ACC112 (cell line): ENCODE measurements at regions not wholly inside any gene's neighbourhood (a gene's known extent, or its start where the extent isn't known, plus 50 kb on each side); places are given as distances from the start of the nearest gene placed in this dataset.

Experiments used
- H2AFZ ChIP-seq: fragments of 200-600 bp; sonication (generic); one replicate; pipeline ENCODE4 v1.6.0; 2017; ENCODE audit warnings: antibody characterized with exemption, low read length; ENCODE audit not compliant: unreplicated experiment
- H3K27ac ChIP-seq: fragments of 200-600 bp; sonication (generic); 2 replicates; pipeline ENCODE4 v1.5.1; 2014; ENCODE audit warnings: low read depth, mild to moderate bottlenecking, antibody characterized with exemption, low read length, moderate library complexity
- H3K27me3 ChIP-seq: fragments of 200-600 bp; sonication (generic); 2 replicates; pipeline ENCODE4 v1.6.1; 2014; ENCODE audit warnings: mild to moderate bottlenecking, antibody characterized with exemption, low read length, moderate library complexity, mixed read lengths; ENCODE audit not compliant: insufficient read depth
- H3K36me3 ChIP-seq: fragments of 200-600 bp; sonication (generic); 2 replicates; pipeline ENCODE4 v1.6.1; 2016; ENCODE audit warnings: mild to moderate bottlenecking, antibody characterized with exemption, low read length, moderate library complexity, mixed read lengths; ENCODE audit not compliant: insufficient read depth
- H3K4me1 ChIP-seq: fragments of 200-600 bp; sonication (generic); one replicate; pipeline ENCODE4 v1.6.1; 2016; ENCODE audit warnings: low read length, mixed read lengths; ENCODE audit not compliant: insufficient read depth, unreplicated experiment, control insufficient read depth
- H3K4me3 ChIP-seq: fragments of 200-600 bp; sonication (generic); 2 replicates; pipeline ENCODE4 v1.5.1; 2014; ENCODE audit warnings: mild to moderate bottlenecking, low read depth, low read length
- H3K79me2 ChIP-seq: fragments of 200-600 bp; sonication (generic); one replicate; pipeline ENCODE4 v1.6.0; 2016; ENCODE audit warnings: low read length; ENCODE audit not compliant: control insufficient read depth, unreplicated experiment, insufficient read depth

DNA sequence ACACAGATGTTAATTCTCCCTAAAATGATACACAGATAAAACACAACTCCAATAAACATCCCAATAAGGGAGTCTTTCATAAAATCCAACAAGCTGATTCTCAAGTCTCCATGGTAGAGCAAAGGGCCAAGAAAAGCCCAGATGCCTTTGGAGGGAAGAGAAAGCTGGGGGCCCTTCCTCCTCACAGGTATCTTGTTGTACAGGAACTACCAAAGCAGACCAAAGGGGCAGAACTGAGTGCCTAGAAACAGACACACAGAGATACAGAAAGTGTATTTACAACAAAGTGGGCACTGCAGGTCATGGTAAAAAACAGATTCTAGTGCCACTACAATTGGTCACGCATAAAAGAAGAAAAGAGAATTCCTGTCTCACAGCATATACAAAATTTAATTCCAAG is 87.2 kb upstream of the NSMCE3 start:
- H2AFZ ChIP-seq = no peak overlapping the region
- no peaks in the 10 kb centered on the region for H3K36me3 ChIP-seq
- H3K4me3 ChIP-seq = no peak overlapping the region
- H3K27ac ChIP-seq = no peak overlapping the region
- H3K4me1 ChIP-seq = no peaks in the 10 kb centered on the region
- peaks cover 44% of the 10 kb centered on the region for H3K27me3 ChIP-seq
- H3K79me2 ChIP-seq = no peaks in the 10 kb centered on the region

- Histone ChIP-seq H3K79me2 (no peaks in the 10 kb centered on the region), H3K4me1 (no peaks in the 10 kb centered on the region), H3K27me3 (peaks cover 33% of the 10 kb centered on the region), H3K27ac (no peak overlapping the region), H2AFZ (no peak overlapping the region), H3K36me3 (no peaks in the 10 kb centered on the region), H3K4me3 (no peak overlapping the region)
Observed at GRCh38 chr15:29355477-29355876, 85.9 kb upstream of the NSMCE3 start.

GRCh38 chr15:29352402-29352801 is 82.8 kb upstream of the NSMCE3 start:
- no peak overlapping the region for H3K27ac ChIP-seq
- no peaks in the 10 kb centered on the region for H3K36me3 ChIP-seq
- peaks cover 50% of the 10 kb centered on the region for H3K27me3 ChIP-seq
- no peak overlapping the region for H3K4me3 ChIP-seq
- no peaks in the 10 kb centered on the region for H3K4me1 ChIP-seq
- H2AFZ ChIP-seq = no peak overlapping the region
- H3K79me2 ChIP-seq = no peaks in the 10 kb centered on the region

DNA sequence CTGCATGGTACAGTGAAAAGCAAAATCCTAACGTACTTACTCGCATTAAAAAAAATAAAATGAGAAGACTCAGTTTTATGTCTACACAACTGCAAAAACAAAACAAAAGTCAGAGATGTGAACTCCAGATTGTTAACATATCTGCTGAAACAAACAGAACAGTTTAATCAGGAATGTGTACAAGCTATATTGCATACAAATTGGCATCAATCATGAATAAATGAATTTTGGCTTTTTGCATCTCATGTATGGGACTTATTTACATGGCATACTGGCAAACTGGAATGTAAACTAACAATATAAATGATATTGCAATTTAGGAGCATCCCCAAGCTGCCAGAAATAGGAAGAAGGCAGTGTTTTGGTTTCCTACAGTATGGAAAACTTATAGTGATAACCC is 79.6 kb upstream of the NSMCE3 start:
- no peaks in the 10 kb centered on the region for H3K36me3 ChIP-seq
- no peak overlapping the region for H2AFZ ChIP-seq
- H3K79me2 ChIP-seq = no peaks in the 10 kb centered on the region
- peaks cover 53% of the 10 kb centered on the region for H3K27me3 ChIP-seq
- H3K4me1 ChIP-seq = no peaks in the 10 kb centered on the region
- no peak overlapping the region for H3K4me3 ChIP-seq
- no peak overlapping the region for H3K27ac ChIP-seq

DNA sequence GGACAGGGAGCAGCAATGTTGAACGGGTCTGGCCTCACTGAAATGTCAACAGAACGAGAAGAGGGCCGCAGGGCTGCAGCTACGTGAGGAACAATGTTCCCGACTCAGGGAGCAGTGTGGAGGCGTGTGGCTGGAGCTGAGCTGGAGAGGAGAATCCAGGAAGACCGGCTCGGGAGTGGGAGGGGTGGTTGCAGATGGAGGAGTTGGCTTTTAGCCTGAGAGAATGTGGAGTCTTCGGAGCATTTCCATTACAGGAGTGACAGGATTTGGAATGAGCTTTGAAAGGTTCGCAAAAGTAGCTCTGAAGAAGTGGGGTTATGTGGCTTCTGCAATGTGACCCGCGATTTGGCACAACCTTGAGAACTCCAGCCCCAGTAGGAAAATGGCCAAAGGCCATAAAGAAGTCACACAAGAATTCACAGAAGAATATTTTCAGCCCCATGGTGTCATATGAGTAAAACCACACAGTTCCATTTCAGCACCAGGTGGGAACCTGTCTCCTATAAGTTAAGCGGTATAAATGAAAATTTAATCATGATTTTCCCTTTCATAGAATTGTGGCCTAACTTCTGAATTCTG is 78.8 kb upstream of the NSMCE3 start:
- no peaks in the 10 kb centered on the region for H3K36me3 ChIP-seq
- no peaks in the 10 kb centered on the region for H3K79me2 ChIP-seq
- no peak overlapping the region for H3K4me3 ChIP-seq
- H3K27ac ChIP-seq = no peak overlapping the region
- no peak overlapping the region for H2AFZ ChIP-seq
- H3K4me1 ChIP-seq = no peaks in the 10 kb centered on the region
- peaks cover 45% of the 10 kb centered on the region for H3K27me3 ChIP-seq

GRCh38 chr15:29346998-29347397 is 77.4 kb upstream of the NSMCE3 start:
- Histone ChIP-seq H3K4me1 (no peaks in the 10 kb centered on the region), H3K79me2 (no peaks in the 10 kb centered on the region), H3K27ac (no peak overlapping the region), H3K36me3 (no peaks in the 10 kb centered on the region), H3K4me3 (no peak overlapping the region), H2AFZ (no peak overlapping the region), H3K27me3 (peaks cover 50% of the 10 kb centered on the region)

DNA sequence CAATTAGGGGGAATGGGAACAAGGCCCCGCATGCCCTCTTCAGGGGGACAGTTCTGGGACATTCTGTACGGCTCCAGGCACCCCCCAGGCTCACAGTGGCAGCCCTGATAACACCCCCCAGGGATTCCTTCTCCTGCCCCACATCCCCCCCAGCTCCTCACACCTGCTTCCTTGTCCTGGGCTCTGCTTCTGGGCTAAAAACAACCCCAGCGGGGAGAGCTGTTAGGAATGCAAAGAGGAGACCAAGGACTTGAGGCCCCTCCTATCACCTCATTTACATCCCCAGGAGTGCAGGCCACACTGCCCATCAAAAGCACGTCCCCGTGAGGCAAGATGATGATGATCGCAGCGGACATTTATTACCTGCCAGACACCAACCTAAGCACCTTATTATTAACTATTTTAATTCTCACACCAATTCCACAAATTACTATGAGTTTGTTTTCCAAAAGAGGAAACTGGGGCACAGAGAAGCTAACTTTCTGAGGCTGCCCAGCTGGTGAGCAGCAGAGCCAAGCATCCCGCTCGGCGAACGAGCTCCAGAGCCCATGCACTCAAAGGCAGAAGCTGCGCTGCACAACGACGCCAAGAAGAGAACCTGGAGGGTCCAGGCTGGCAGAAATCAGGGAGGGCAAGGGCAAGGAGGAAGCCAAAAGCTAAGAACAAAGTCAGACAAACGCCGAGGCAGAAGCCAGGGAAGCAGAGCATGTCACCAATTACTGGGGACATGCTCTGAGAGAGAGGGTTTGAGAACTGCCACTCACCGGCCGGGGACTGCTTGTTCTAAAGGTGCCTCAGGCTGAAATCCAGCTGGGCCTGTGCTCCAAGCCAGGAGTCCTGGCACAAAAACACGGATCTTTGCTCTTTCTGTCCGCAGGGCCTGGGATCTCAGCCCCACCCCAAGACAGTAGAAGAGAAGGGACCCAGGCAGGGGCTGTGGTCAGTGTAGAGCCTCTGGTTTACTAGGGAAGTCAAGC is 76.2 kb upstream of the NSMCE3 start:
- no peak overlapping the region for H3K27ac ChIP-seq
- no peaks in the 10 kb centered on the region for H3K79me2 ChIP-seq
- no peaks in the 10 kb centered on the region for H3K4me1 ChIP-seq
- H3K4me3 ChIP-seq = no peak overlapping the region
- H3K36me3 ChIP-seq = no peaks in the 10 kb centered on the region
- no peak overlapping the region for H2AFZ ChIP-seq
- H3K27me3 ChIP-seq = peaks cover 57% of the 10 kb centered on the region

GRCh38 chr15:29344474-29344873 is 74.9 kb upstream of the NSMCE3 start:
- Histone ChIP-seq H2AFZ (no peak overlapping the region), H3K79me2 (no peaks in the 10 kb centered on the region)

GRCh38 chr15:29343229-29343628 is 73.6 kb upstream of the NSMCE3 start:
- Histone ChIP-seq H3K27ac (no peak overlapping the region), H3K79me2 (no peaks in the 10 kb centered on the region), H3K4me3 (no peak overlapping the region), H3K36me3 (no peaks in the 10 kb centered on the region), H3K27me3 (peaks cover 44% of the 10 kb centered on the region), H3K4me1 (no peaks in the 10 kb centered on the region), H2AFZ (no peak overlapping the region)

More at GRCh38 chr15:29344474-29344873, 74.9 kb upstream of the NSMCE3 start:
- no peak overlapping the region for H3K4me3 ChIP-seq
- no peak overlapping the region for H3K27ac ChIP-seq
- H3K36me3 ChIP-seq = no peaks in the 10 kb centered on the region
- peaks cover 57% of the 10 kb centered on the region for H3K27me3 ChIP-seq
- no peaks in the 10 kb centered on the region for H3K4me1 ChIP-seq

GRCh38 chr15:29342201-29342600 is 72.6 kb upstream of the NSMCE3 start:
- Histone ChIP-seq H3K27me3 (peaks cover 35% of the 10 kb centered on the region), H3K79me2 (no peaks in the 10 kb centered on the region), H3K36me3 (no peaks in the 10 kb centered on the region), H3K4me3 (no peak overlapping the region), H3K4me1 (no peaks in the 10 kb centered on the region), H3K27ac (no peak overlapping the region), H2AFZ (no peak overlapping the region)
